ENCODE measurements at regions not wholly inside any gene's neighbourhood (a gene's known extent, or its start where the extent isn't known, plus 50 kb on each side); places are given as distances from the start of the nearest gene placed in this dataset.

- DNase-seq: no peak
- no peaks in the 10 kb centered on the region for H3K36me3 ChIP-seq (ENCODE audit: control insufficient read depth, insufficient read depth, low read length)
Measured at GRCh38 chr4:13950491-13950890, 323.0 kb upstream of the BOD1L1 start.

GRCh38 chr4:13953083-13953482, 325.6 kb upstream of the BOD1L1 start:
- H3K9me3 ChIP-seq (ENCODE audit: control insufficient read depth, low read depth, low read length): no peaks in the 10 kb centered on the region
- H3K27ac ChIP-seq (ENCODE audit: low read length): no peak overlapping the region
- no peaks in the 10 kb centered on the region for H3K4me1 ChIP-seq (ENCODE audit: control insufficient read depth, insufficient read depth, low read length)
- DNase-seq: no peak
- no CpG with 5 or more reads among the region's 6 CpGs for WGBS (ENCODE audit: insufficient coverage, low lambda C conversion rate)
- no peaks in the 10 kb centered on the region for H3K36me3 ChIP-seq (ENCODE audit: control insufficient read depth, insufficient read depth, low read length)
- no peak overlapping the region for H3K4me3 ChIP-seq (ENCODE audit: low read length)
- no peaks in the 10 kb centered on the region for H3K27me3 ChIP-seq (ENCODE audit: control insufficient read depth, insufficient read depth, low read length)

More at GRCh38 chr4:13950491-13950890, 323.0 kb upstream of the BOD1L1 start:
- H3K4me1 ChIP-seq (ENCODE audit: control insufficient read depth, insufficient read depth, low read length): no peaks in the 10 kb centered on the region
- no peaks in the 10 kb centered on the region for H3K9me3 ChIP-seq (ENCODE audit: control insufficient read depth, low read depth, low read length)
- H3K27ac ChIP-seq (ENCODE audit: low read length): no peak overlapping the region
- H3K27me3 ChIP-seq (ENCODE audit: control insufficient read depth, insufficient read depth, low read length): no peaks in the 10 kb centered on the region
- H3K4me3 ChIP-seq (ENCODE audit: low read length): no peak overlapping the region
- WGBS (ENCODE audit: insufficient coverage, low lambda C conversion rate): no CpG with 5 or more reads among the region's 4 CpGs

GRCh38 chr4:13955551-13955950, 328.0 kb upstream of the BOD1L1 start:
- Histone ChIP-seq H3K27ac (ENCODE audit: low read length) (no peak overlapping the region), H3K4me1 (ENCODE audit: control insufficient read depth, insufficient read depth, low read length) (no peaks in the 10 kb centered on the region), H3K27me3 (ENCODE audit: control insufficient read depth, insufficient read depth, low read length) (no peaks in the 10 kb centered on the region), H3K4me3 (ENCODE audit: low read length) (no peak overlapping the region), H3K9me3 (ENCODE audit: control insufficient read depth, low read depth, low read length) (no peaks in the 10 kb centered on the region), H3K36me3 (ENCODE audit: control insufficient read depth, insufficient read depth, low read length) (no peaks in the 10 kb centered on the region)
- DNase-seq: no peak
- no CpG with 5 or more reads among the region's 7 CpGs for WGBS (ENCODE audit: insufficient coverage, low lambda C conversion rate)

- no peak for DNase-seq
- H3K27me3 ChIP-seq (ENCODE audit: control insufficient read depth, insufficient read depth, low read length): no peaks in the 10 kb centered on the region
- H3K27ac ChIP-seq (ENCODE audit: low read length): no peak overlapping the region
- no CpG with 5 or more reads among the region's 2 CpGs for WGBS (ENCODE audit: insufficient coverage, low lambda C conversion rate)
- no peak overlapping the region for H3K4me3 ChIP-seq (ENCODE audit: low read length)
- no peaks in the 10 kb centered on the region for H3K4me1 ChIP-seq (ENCODE audit: control insufficient read depth, insufficient read depth, low read length)
- H3K36me3 ChIP-seq (ENCODE audit: control insufficient read depth, insufficient read depth, low read length): no peaks in the 10 kb centered on the region
- H3K9me3 ChIP-seq (ENCODE audit: control insufficient read depth, low read depth, low read length): no peaks in the 10 kb centered on the region
Measured at GRCh38 chr4:13956947-13957346, 329.4 kb upstream of the BOD1L1 start.

- 100% methylated on average over 1 of the region's 5 CpGs for WGBS (ENCODE audit: insufficient coverage, low lambda C conversion rate)
- DNase-seq: no peak
- H3K27me3 ChIP-seq (ENCODE audit: control insufficient read depth, insufficient read depth, low read length): no peaks in the 10 kb centered on the region
- H3K4me3 ChIP-seq (ENCODE audit: low read length): no peak overlapping the region
- H3K4me1 ChIP-seq (ENCODE audit: control insufficient read depth, insufficient read depth, low read length): no peaks in the 10 kb centered on the region
- no peaks in the 10 kb centered on the region for H3K36me3 ChIP-seq (ENCODE audit: control insufficient read depth, insufficient read depth, low read length)
- no peak overlapping the region for H3K27ac ChIP-seq (ENCODE audit: low read length)
- no peaks in the 10 kb centered on the region for H3K9me3 ChIP-seq (ENCODE audit: control insufficient read depth, low read depth, low read length)
Measured at GRCh38 chr4:13957871-13958270, 330.3 kb upstream of the BOD1L1 start.

GRCh38 chr4:13963601-13964000, 336.1 kb upstream of the BOD1L1 start:
- H3K36me3 ChIP-seq (ENCODE audit: control insufficient read depth, insufficient read depth, low read length): no peaks in the 10 kb centered on the region
- no peak overlapping the region for H3K27ac ChIP-seq (ENCODE audit: low read length)
- H3K4me1 ChIP-seq (ENCODE audit: control insufficient read depth, insufficient read depth, low read length): no peaks in the 10 kb centered on the region
- DNase-seq: no peak
- no peaks in the 10 kb centered on the region for H3K9me3 ChIP-seq (ENCODE audit: control insufficient read depth, low read depth, low read length)
- H3K27me3 ChIP-seq (ENCODE audit: control insufficient read depth, insufficient read depth, low read length): no peaks in the 10 kb centered on the region
- no peak overlapping the region for H3K4me3 ChIP-seq (ENCODE audit: low read length)
- WGBS (ENCODE audit: insufficient coverage, low lambda C conversion rate): no CpG with 5 or more reads among the region's 2 CpGs

GRCh38 chr4:13966231-13967195, 339.0 kb upstream of the BOD1L1 start:
- H3K4me1 ChIP-seq (ENCODE audit: control insufficient read depth, insufficient read depth, low read length): no peaks in the 10 kb centered on the region
- no CpG with 5 or more reads among the region's 8 CpGs for WGBS (ENCODE audit: insufficient coverage, low lambda C conversion rate)
- H3K4me3 ChIP-seq (ENCODE audit: low read length): no peak overlapping the region
- H3K9me3 ChIP-seq (ENCODE audit: control insufficient read depth, low read depth, low read length): no peaks in the 10 kb centered on the region
- no peak overlapping the region for H3K27ac ChIP-seq (ENCODE audit: low read length)
- H3K36me3 ChIP-seq (ENCODE audit: control insufficient read depth, insufficient read depth, low read length): no peaks in the 10 kb centered on the region
- DNase-seq: peak in 1 of 2 donors; percentile 37
- H3K27me3 ChIP-seq (ENCODE audit: control insufficient read depth, insufficient read depth, low read length): no peaks in the 10 kb centered on the region

- Histone ChIP-seq H3K9me3 (ENCODE audit: control insufficient read depth, low read depth, low read length) (no peaks in the 10 kb centered on the region), H3K4me3 (ENCODE audit: low read length) (no peak overlapping the region), H3K27ac (ENCODE audit: low read length) (no peak overlapping the region), H3K27me3 (ENCODE audit: control insufficient read depth, insufficient read depth, low read length) (no peaks in the 10 kb centered on the region), H3K36me3 (ENCODE audit: control insufficient read depth, insufficient read depth, low read length) (no peaks in the 10 kb centered on the region), H3K4me1 (ENCODE audit: control insufficient read depth, insufficient read depth, low read length) (no peaks in the 10 kb centered on the region)
- 100% methylated on average over 2 of the region's 2 CpGs for WGBS (ENCODE audit: insufficient coverage, low lambda C conversion rate)
- DNase-seq: no peak
Measured at GRCh38 chr4:13968723-13969122, 341.2 kb upstream of the BOD1L1 start.

- no peak for DNase-seq
- Histone ChIP-seq H3K9me3 (ENCODE audit: control insufficient read depth, low read depth, low read length) (no peaks in the 10 kb centered on the region), H3K4me3 (ENCODE audit: low read length) (no peak overlapping the region), H3K36me3 (ENCODE audit: control insufficient read depth, insufficient read depth, low read length) (no peaks in the 10 kb centered on the region), H3K27ac (ENCODE audit: low read length) (no peak overlapping the region), H3K27me3 (ENCODE audit: control insufficient read depth, insufficient read depth, low read length) (no peaks in the 10 kb centered on the region), H3K4me1 (ENCODE audit: control insufficient read depth, insufficient read depth, low read length) (no peaks in the 10 kb centered on the region)
- WGBS (ENCODE audit: insufficient coverage, low lambda C conversion rate): no CpG with 5 or more reads among the region's 2 CpGs
Measured at GRCh38 chr4:13970349-13970748, 342.8 kb upstream of the BOD1L1 start.

- peaks cover 8% of the 10 kb centered on the region for H3K4me1 ChIP-seq (ENCODE audit: control insufficient read depth, insufficient read depth, low read length)
- no peak for DNase-seq
- no peaks in the 10 kb centered on the region for H3K27me3 ChIP-seq (ENCODE audit: control insufficient read depth, insufficient read depth, low read length)
- no peak overlapping the region for H3K27ac ChIP-seq (ENCODE audit: low read length)
- H3K9me3 ChIP-seq (ENCODE audit: control insufficient read depth, low read depth, low read length): no peaks in the 10 kb centered on the region
- WGBS (ENCODE audit: insufficient coverage, low lambda C conversion rate): no CpG with 5 or more reads among the region's 5 CpGs
- H3K4me3 ChIP-seq (ENCODE audit: low read length): no peak overlapping the region
- H3K36me3 ChIP-seq (ENCODE audit: control insufficient read depth, insufficient read depth, low read length): no peaks in the 10 kb centered on the region
Measured at GRCh38 chr4:13977746-13978145, 350.2 kb upstream of the BOD1L1 start.
